GM12892 (cell line): ENCODE measurements at regions not wholly inside any gene's neighbourhood (a gene's known extent, or its start where the extent isn't known, plus 50 kb on each side); places are given as distances from the start of the nearest gene placed in this dataset.

Experiments
- POLR2A ChIP-seq: IDR thresholded peaks from 2 replicates; pipeline ENCODE4 v1.6.1; 2011; ENCODE audit warnings: low read depth, low read length, control low read depth
- POLR2AphosphoS5 ChIP-seq: IDR thresholded peaks from 2 replicates; pipeline ENCODE4 v1.6.1; 2011; ENCODE audit warnings: low read depth, low read length, control low read depth

DNA sequence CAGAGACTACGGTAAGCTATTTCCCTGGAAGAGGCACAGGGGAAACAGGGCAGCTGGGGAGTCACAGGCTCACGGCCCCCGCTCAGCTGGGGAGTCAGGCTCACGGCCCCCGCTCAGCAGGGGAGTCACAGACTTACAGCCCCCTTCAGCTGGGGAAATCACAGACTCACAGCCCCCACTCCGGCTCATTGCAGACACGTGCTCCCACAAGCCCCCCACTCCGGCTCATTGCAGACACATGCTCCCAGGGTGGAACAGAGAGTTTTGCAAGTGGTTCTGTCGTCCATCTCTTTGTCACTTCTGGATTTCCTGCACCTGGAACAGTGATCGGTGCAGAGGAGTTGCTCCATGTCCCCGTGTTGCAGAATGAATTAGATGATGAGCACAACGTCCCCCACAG lies 405.5 kb downstream of the CDH26 start:
- TF ChIP-seq POLR2A: no peak
- no peak for TF ChIP-seq POLR2AphosphoS5
